K562 (cell line): ENCODE measurements at regions not wholly inside any gene's neighbourhood (a gene's known extent, or its start where the extent isn't known, plus 50 kb on each side); places are given as distances from the start of the nearest gene placed in this dataset.

Experiments
- HMG20A ChIP-seq: fragments of 450-650 bp; formaldehyde crosslinking; conservative IDR thresholded peaks from 2 replicates; pipeline ENCODE4 v1.4.0; 2020; ENCODE audit warnings: mild to moderate bottlenecking, mixed read lengths
- SP1 ChIP-seq: sonication (generic); formaldehyde crosslinking; IDR thresholded peaks from 2 replicates; pipeline ENCODE4 v1.8.1; 2022; ENCODE audit warnings: mild to moderate bottlenecking, missing genetic modification reagents

DNA sequence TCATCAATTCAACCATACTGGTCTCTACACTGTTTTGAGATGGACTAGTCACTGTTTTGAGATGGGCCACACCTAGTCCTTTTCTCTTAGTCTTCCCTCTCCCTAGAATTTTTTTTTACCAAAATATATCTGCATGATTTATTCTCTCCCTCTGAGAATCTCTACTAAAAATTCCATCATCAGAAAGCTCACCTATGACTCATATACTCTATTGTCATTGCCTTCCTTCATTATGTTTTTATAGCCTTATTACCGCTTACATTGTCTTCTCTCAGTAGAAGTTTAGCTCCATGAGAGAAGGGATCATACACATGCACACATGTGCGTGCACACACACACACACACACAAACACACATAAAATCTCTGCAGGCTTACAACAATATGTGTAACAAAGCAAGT lies 303.6 kb downstream of the PCDH10 start:
- TF ChIP-seq SP1, result no peak
- TF ChIP-seq HMG20A (CRISPR knock-in tag), result no peak
